Dendritic cell treated with granulocyte-macrophage colony-stimulating factor and Interleukin-4, amounts not matched to agents 40 ng/mL and 50 ng/mL, for 4 days (primary cell): ENCODE measurements at regions not wholly inside any gene's neighbourhood (a gene's known extent, or its start where the extent isn't known, plus 50 kb on each side); places are given as distances from the start of the nearest gene placed in this dataset.
A peak's percentile ranks its signal among the peaks of the same experiment; 100 is the strongest.

Source experiments
- H3K27ac Mint-ChIP-seq: one replicate; pipeline ENCODE4 v1.8.0; 2022; ENCODE audit warnings: mild to moderate bottlenecking, mixed read lengths
- H3K27me3 Mint-ChIP-seq: one replicate; pipeline ENCODE4 v1.8.0; 2022; ENCODE audit warnings: mild to moderate bottlenecking, mixed read lengths
- H3K36me3 Mint-ChIP-seq: one replicate; pipeline ENCODE4 v1.8.0; 2022; ENCODE audit warnings: low read depth, mixed read lengths
- H3K4me1 Mint-ChIP-seq: one replicate; pipeline ENCODE4 v1.8.0; 2022; ENCODE audit warnings: low read depth, mixed read lengths
- H3K4me3 Mint-ChIP-seq: one replicate; pipeline ENCODE4 v1.8.0; 2022; ENCODE audit warnings: mild to moderate bottlenecking, moderate library complexity, mixed read lengths
- H3K9me3 Mint-ChIP-seq: one replicate; pipeline ENCODE4 v1.8.0; 2022; ENCODE audit warnings: mixed read lengths
- intact Hi-C: fragments of 100-400 bp; cut with micrococcal nuclease; formaldehyde crosslinking; loops from one replicate; pipeline ENCODE4 v1.15.0; 2022

GRCh38 chr10:78577712-78578111 lies 491.1 kb upstream of the ZMIZ1 start:
- peaks cover 60% of the 10 kb centered on the region for H3K4me1 Mint-ChIP-seq
- intact Hi-C loops, result no loop called here
- H3K27ac Mint-ChIP-seq, result peak overlapping the region; percentile 30
- no peak overlapping the region for H3K4me3 Mint-ChIP-seq
- H3K9me3 Mint-ChIP-seq, result no peaks in the 10 kb centered on the region
- no peaks in the 10 kb centered on the region for H3K36me3 Mint-ChIP-seq
- peaks cover 12% of the 10 kb centered on the region for H3K27me3 Mint-ChIP-seq

GRCh38 chr10:78578929-78579328 lies 489.8 kb upstream of the ZMIZ1 start:
- Mint-ChIP-seq H3K27ac (peak overlapping the region; percentile 59), H3K4me1 (peaks cover 63% of the 10 kb centered on the region), H3K27me3 (peaks cover 19% of the 10 kb centered on the region), H3K4me3 (no peak overlapping the region), H3K36me3 (no peaks in the 10 kb centered on the region), H3K9me3 (no peaks in the 10 kb centered on the region)
- intact Hi-C loops, result no loop called here

DNA sequence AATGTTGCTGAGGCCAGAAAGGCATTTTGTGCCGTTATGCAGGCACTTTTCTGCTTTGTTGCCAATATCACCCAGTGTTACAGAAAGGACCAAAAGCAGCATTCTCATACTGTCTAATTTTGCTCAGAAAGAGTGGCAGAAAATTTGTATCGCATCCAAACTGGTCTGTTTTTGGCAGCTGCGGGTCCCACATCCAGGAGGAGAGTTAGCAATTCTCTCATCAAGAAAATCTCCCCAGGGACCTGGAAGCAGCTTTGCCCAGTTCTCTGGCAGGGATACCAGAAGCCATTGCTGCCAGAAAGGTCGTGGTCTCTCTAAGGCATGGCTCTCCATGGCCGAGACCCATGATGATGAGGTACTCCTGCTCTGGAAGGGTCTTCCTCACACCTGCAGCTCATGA lies 489.2 kb upstream of the ZMIZ1 start:
- Mint-ChIP-seq H3K27ac (peak overlapping the region; percentile 59), H3K9me3 (no peaks in the 10 kb centered on the region), H3K36me3 (no peaks in the 10 kb centered on the region), H3K4me1 (peaks cover 63% of the 10 kb centered on the region), H3K4me3 (no peak overlapping the region), H3K27me3 (peaks cover 25% of the 10 kb centered on the region)
- intact Hi-C loops, result no loop called here

GRCh38 chr10:78579995-78580394 lies 488.8 kb upstream of the ZMIZ1 start:
- H3K36me3 Mint-ChIP-seq, result no peaks in the 10 kb centered on the region
- H3K27me3 Mint-ChIP-seq, result peaks cover 30% of the 10 kb centered on the region
- no peaks in the 10 kb centered on the region for H3K9me3 Mint-ChIP-seq
- H3K27ac Mint-ChIP-seq, result no peak overlapping the region
- no peak overlapping the region for H3K4me3 Mint-ChIP-seq
- H3K4me1 Mint-ChIP-seq, result peaks cover 63% of the 10 kb centered on the region
- intact Hi-C loops, result no loop called here

GRCh38 chr10:78581133-78581694 lies 487.6 kb upstream of the ZMIZ1 start:
- Mint-ChIP-seq H3K9me3 (no peaks in the 10 kb centered on the region), H3K27me3 (peaks cover 32% of the 10 kb centered on the region), H3K4me1 (peaks cover 56% of the 10 kb centered on the region), H3K27ac (no peak overlapping the region), H3K36me3 (no peaks in the 10 kb centered on the region), H3K4me3 (no peak overlapping the region)
- intact Hi-C loops, result no loop called here

GRCh38 chr10:78582540-78582939 lies 486.2 kb upstream of the ZMIZ1 start:
- intact Hi-C loops, result no loop called here

DNA sequence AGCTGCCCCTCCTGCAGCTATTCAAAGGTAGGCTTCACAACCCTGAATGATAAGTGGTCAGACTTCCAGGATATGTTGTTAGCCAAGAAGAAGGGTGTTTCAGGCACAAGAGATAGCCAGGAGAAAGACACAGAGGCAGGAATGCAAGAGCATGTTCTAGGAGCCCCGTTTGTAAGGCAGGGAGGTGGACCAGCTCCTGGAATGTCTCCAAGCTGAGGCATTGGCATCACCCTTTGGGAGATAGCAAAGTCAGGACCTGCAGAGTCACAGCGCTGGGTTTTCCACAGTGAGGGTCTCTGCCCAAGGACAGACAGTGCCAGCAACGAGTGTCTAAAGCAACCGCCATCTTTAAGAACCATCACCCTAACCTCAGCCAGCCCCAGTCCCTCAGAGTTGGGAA lies 484.5 kb upstream of the ZMIZ1 start:
- Mint-ChIP-seq H3K4me1 (peaks cover 28% of the 10 kb centered on the region), H3K27ac (no peak overlapping the region), H3K9me3 (no peaks in the 10 kb centered on the region), H3K36me3 (no peaks in the 10 kb centered on the region), H3K4me3 (no peak overlapping the region), H3K27me3 (peaks cover 32% of the 10 kb centered on the region)
- intact Hi-C loops, result no loop called here

More at GRCh38 chr10:78582540-78582939, 486.2 kb upstream of the ZMIZ1 start:
- Mint-ChIP-seq H3K4me3 (no peak overlapping the region), H3K9me3 (no peaks in the 10 kb centered on the region), H3K4me1 (peaks cover 43% of the 10 kb centered on the region), H3K27me3 (peaks cover 32% of the 10 kb centered on the region), H3K27ac (peak overlapping the region; percentile 8), H3K36me3 (no peaks in the 10 kb centered on the region)

DNA sequence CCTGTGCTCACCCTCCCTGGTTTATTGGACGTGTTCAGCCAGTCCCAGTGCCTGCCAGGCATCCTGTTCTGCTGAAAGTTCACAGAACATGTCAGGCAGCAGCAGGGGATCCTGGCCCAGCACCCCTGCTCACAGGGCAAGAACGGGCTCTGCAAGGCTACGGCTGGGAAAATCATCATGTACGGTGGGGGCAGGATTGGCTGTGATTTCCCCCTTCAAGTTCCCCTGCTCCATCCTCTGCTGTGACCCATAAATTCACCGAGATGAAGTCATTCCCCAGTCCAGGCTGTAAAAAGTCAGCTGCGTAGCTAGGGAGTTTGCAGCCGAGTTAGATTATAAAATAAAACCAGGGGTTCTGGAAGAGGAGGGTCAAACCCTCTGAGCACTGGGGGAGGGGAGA lies 484.1 kb upstream of the ZMIZ1 start:
- intact Hi-C loops, result no loop called here
- Mint-ChIP-seq H3K36me3 (no peaks in the 10 kb centered on the region), H3K9me3 (no peaks in the 10 kb centered on the region), H3K4me3 (no peak overlapping the region), H3K4me1 (peaks cover 23% of the 10 kb centered on the region), H3K27me3 (peaks cover 32% of the 10 kb centered on the region), H3K27ac (no peak overlapping the region)

- no peak overlapping the region for H3K27ac Mint-ChIP-seq
- peaks cover 29% of the 10 kb centered on the region for H3K27me3 Mint-ChIP-seq
- H3K4me1 Mint-ChIP-seq, result peaks cover 20% of the 10 kb centered on the region
- H3K4me3 Mint-ChIP-seq, result no peak overlapping the region
- no peaks in the 10 kb centered on the region for H3K36me3 Mint-ChIP-seq
- no peaks in the 10 kb centered on the region for H3K9me3 Mint-ChIP-seq
- intact Hi-C loops, result no loop called here
These were observed 482.8 kb upstream of the ZMIZ1 start for GRCh38 chr10:78585952-78586351.

GRCh38 chr10:78588194-78588811 lies 480.5 kb upstream of the ZMIZ1 start:
- no peaks in the 10 kb centered on the region for H3K36me3 Mint-ChIP-seq
- no peaks in the 10 kb centered on the region for H3K4me1 Mint-ChIP-seq
- peaks cover 24% of the 10 kb centered on the region for H3K27me3 Mint-ChIP-seq
- H3K4me3 Mint-ChIP-seq, result no peak overlapping the region
- intact Hi-C loops, result no loop called here
- no peak overlapping the region for H3K27ac Mint-ChIP-seq
- no peaks in the 10 kb centered on the region for H3K9me3 Mint-ChIP-seq

GRCh38 chr10:78589687-78590086 lies 479.1 kb upstream of the ZMIZ1 start:
- H3K36me3 Mint-ChIP-seq, result no peaks in the 10 kb centered on the region
- H3K27me3 Mint-ChIP-seq, result peaks cover 19% of the 10 kb centered on the region
- intact Hi-C loops, result no loop called here
- no peaks in the 10 kb centered on the region for H3K4me1 Mint-ChIP-seq
- no peak overlapping the region for H3K27ac Mint-ChIP-seq
- no peak overlapping the region for H3K4me3 Mint-ChIP-seq
- no peaks in the 10 kb centered on the region for H3K9me3 Mint-ChIP-seq

DNA sequence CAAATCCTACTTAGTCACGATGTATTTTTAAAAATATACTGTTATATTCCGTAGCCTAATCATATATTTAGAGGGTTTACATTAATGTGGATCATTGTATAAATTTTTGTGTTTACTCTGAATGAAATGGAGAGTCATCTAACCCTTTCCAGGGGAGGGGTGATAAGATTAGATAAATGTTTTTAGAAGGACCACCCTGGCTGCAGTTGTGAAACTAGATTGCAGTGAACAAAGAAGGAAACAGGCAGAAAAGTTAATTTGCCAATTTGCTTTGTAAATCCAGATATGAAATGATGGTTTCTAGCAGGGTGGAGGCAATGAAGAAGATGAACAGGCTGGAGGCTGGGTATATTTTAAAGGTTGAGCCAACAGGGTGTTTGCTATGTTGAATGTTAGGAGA lies 477.7 kb upstream of the ZMIZ1 start:
- Mint-ChIP-seq H3K4me1 (no peaks in the 10 kb centered on the region), H3K9me3 (no peaks in the 10 kb centered on the region), H3K36me3 (no peaks in the 10 kb centered on the region), H3K4me3 (no peak overlapping the region), H3K27me3 (peaks cover 19% of the 10 kb centered on the region), H3K27ac (no peak overlapping the region)
- intact Hi-C loops, result no loop called here

- intact Hi-C loops, result no loop called here
- Mint-ChIP-seq H3K4me1 (no peaks in the 10 kb centered on the region), H3K9me3 (no peaks in the 10 kb centered on the region), H3K27me3 (peaks cover 36% of the 10 kb centered on the region), H3K4me3 (no peak overlapping the region), H3K27ac (no peak overlapping the region), H3K36me3 (no peaks in the 10 kb centered on the region)
These were observed 474.1 kb upstream of the ZMIZ1 start for GRCh38 chr10:78594559-78595268.

- H3K4me1 Mint-ChIP-seq, result no peaks in the 10 kb centered on the region
- H3K27me3 Mint-ChIP-seq, result peaks cover 40% of the 10 kb centered on the region
- intact Hi-C loops, result no loop called here
- no peak overlapping the region for H3K27ac Mint-ChIP-seq
- H3K4me3 Mint-ChIP-seq, result no peak overlapping the region
- H3K9me3 Mint-ChIP-seq, result no peaks in the 10 kb centered on the region
- no peaks in the 10 kb centered on the region for H3K36me3 Mint-ChIP-seq
These were observed 473.5 kb upstream of the ZMIZ1 start for GRCh38 chr10:78595269-78595619.
